Suprapubic skin (tissue), 3 donors: ENCODE measurements at regions not wholly inside any gene's neighbourhood (a gene's known extent, or its start where the extent isn't known, plus 50 kb on each side); places are given as distances from the start of the nearest gene placed in this dataset.

Experiments used
- EP300 ChIP-seq: sonication (generic); formaldehyde crosslinking; IDR thresholded peaks from one replicate; pipeline ENCODE4 v1.6.1; 2017; ENCODE audit warnings: antibody characterized with exemption
- POLR2A ChIP-seq, 2 donors: fragments of 450-650 bp; IDR thresholded peaks; one replicate each; pipeline ENCODE4 v1.6.1; 2017; ENCODE audit warnings: antibody characterized with exemption in 2 of 2, mild to moderate bottlenecking in 2 of 2, moderate library complexity in 2 of 2
- TF ChIP-seq, protein P1 (sequence below), 2 donors: fragments of 200-600 bp in 1 of 2; fragments of 450-650 bp in 1 of 2; sonication (generic) in 1 of 2; IDR thresholded peaks; one replicate each; pipeline ENCODE4 v1.5.1; 2016 to 2019; ENCODE audit warnings: antibody characterized with exemption in 2 of 2, mild to moderate bottlenecking in 1 of 2, moderate library complexity in 1 of 2

DNA sequence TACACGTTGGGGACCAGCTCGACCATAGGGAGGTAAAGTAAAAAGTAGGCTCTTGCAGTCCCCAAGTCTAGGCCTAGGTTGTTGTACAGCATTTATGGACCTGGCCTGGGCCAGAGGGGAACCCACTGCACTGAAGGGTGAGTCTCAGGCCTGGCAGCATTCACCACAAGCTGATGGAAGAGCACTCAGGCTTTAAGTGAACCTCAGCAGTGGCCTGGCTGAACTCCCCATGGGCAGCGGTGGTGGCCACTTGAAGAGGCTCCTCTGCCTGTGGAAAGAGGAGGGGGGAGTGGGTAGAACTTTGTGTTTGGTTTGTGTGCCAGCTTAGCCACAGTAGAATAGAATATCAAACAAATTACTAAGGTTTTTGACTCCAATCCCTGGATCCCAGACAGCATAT, 176.2 kb upstream of the PRMT6 start:
- no peak for TF ChIP-seq EP300
- TF ChIP-seq, protein P1, sequence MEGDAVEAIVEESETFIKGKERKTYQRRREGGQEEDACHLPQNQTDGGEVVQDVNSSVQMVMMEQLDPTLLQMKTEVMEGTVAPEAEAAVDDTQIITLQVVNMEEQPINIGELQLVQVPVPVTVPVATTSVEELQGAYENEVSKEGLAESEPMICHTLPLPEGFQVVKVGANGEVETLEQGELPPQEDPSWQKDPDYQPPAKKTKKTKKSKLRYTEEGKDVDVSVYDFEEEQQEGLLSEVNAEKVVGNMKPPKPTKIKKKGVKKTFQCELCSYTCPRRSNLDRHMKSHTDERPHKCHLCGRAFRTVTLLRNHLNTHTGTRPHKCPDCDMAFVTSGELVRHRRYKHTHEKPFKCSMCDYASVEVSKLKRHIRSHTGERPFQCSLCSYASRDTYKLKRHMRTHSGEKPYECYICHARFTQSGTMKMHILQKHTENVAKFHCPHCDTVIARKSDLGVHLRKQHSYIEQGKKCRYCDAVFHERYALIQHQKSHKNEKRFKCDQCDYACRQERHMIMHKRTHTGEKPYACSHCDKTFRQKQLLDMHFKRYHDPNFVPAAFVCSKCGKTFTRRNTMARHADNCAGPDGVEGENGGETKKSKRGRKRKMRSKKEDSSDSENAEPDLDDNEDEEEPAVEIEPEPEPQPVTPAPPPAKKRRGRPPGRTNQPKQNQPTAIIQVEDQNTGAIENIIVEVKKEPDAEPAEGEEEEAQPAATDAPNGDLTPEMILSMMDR (IDR thresholded peaks at IDR 0.05) = no peak
- no peak for TF ChIP-seq POLR2A (IDR thresholded peaks at IDR 0.05)
